Kidney tubule cell (primary cell): ENCODE measurements at regions not wholly inside any gene's neighbourhood (a gene's known extent, or its start where the extent isn't known, plus 50 kb on each side); places are given as distances from the start of the nearest gene placed in this dataset.
A peak's percentile ranks its signal among the peaks of the same experiment; 100 is the strongest.

Source experiments
- DNase-seq: peaks from one replicate; pipeline ENCODE4 v3.0.0-alpha.2; 2018; ENCODE audit warnings: low spot score

DNA sequence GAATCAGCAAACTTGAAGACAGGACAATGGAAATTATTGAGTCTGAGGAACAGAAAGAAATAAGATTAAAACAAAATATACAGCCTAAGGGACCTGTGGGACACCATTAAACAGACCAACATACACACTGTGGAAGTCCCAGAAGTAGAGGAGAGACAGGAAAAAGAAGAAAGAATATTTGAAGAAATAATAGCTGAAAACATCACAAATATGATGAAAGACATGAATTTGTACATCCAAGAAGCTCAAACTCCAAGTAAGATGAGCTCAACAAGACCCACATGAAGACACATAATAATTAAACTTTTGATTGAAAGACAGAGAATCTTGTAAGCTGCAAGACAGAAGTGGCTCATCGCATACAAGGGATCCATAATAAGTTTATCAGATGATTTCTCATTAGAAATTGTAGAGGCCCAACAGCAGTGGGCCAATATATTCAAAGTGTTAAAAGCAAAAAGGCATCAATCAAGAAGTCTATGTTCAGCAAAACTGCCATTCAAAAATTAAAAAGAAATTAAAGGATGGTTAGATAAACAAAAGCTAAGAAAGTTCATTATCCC lies 311.3 kb upstream of the ADGRL2 start:
- no peak for DNase-seq

GRCh38 chr1:81484284-81484683 lies 316.4 kb upstream of the ADGRL2 start:
- DNase-seq, result no peak

DNA sequence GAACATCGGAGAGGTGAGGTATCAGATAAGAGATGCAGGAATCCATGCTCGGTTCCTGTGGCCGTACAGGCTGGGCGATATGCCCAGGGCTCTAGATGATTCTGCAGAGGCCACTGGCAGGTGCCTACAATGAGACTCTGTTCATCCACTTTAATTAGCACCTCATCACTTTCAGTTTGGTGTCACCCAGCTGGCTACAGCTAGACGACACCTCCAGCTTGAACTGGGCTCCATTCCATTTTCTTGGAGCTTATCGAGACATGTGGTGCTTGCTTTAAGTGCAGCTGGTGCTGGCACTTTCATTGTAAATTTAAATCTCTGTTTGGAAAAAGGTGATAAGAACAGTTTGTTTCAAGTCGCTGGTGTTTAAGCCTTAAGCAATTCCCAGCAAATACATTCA lies 322.5 kb upstream of the ADGRL2 start:
- no peak for DNase-seq

DNA sequence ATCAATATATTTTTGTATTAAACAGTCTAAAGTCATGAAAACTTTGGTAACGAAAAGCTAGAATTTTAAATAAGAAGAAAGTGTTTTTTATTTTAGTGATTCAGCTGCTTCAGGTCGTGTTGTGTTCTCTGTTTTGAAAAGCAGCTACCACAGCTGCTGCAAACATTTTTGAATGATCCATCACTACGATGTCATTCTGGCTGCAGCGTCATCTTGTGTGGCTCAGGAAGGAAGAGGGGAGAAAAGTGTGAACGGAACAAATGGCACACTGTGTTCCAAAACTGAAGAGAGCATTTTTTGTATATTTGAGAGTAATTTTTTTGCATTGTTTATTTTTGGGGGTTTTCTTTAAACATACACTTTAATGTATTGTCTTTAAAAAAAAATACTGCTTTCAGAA lies 323.0 kb upstream of the ADGRL2 start:
- DNase-seq, result no peak

DNA sequence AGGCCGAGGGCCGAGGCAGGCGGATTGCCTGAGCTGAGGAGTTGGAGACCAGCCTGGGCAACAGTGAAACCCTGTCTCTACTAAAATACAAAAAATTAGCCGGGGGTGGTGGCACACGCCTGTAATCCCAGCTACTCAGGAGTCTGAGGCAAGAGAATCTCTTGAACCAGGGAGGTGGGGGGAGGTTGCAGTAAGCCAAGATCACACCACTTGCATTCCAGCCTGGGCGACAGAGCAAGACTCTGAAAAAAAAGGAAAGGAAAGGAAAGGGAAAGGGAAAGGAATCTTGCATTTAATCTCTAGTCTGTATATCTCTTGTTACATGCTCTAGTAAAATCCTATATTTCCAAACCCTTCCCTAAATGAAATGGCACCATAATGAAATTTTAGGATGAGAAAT lies 328.3 kb upstream of the ADGRL2 start:
- DNase-seq, result peak; percentile 6

DNA sequence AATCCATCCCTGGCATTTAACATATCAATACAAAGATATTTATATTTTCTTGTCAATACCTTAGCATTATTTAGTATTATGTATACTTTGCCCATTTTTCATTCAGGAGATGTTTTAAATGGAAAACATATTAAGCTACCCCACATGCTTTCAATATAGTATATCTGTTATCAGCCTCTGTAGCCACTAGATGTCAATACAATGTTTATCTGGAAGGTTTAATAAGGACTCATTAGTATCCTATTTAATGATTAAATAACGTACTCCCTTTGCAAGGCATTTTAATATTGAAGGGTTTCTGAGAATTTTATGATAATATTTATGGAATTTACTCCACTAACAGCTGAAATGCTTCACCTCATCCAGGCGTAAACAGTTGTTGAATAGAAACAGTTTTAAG lies 329.5 kb upstream of the ADGRL2 start:
- no peak for DNase-seq

GRCh38 chr1:81470275-81470674 lies 330.5 kb upstream of the ADGRL2 start:
- DNase-seq, result no peak

DNA sequence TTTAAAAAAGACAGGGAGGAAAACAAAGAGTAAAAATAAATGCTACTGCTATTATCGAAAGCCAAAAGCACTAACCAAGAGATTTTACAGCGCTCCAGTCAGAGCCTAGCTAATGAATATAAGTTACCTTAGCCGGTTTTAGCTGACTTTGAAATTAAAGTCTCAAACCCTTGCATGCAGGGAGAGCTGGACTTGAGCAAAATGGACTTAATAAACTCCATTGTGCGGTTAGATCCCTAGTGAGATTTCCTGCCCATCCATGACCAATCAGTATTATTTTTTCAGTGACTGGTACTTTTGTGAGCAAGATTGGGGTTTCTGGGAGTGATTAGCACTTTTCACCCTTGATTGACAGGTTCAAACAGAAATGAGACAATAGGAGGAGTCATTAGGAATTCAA lies 333.4 kb upstream of the ADGRL2 start:
- DNase-seq, result peak; percentile 24

DNA sequence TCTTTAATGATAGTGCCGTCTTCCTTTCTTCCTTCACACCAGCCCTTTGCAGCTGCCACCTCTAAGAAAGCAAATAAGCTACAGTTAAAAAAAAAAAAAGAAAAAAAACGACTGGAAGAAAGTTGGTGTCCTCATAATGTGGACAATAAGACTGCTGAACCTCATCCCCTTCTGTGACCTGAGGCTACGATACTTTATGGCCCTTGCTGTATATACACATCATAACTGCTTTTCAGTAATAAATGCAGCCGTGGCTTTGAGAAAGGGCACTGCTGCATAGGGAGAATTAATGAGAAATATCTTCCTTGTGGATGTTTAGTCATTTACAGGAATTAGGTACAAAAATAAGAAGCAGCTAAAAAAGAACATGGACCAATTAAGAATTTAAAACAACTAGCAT lies 333.8 kb upstream of the ADGRL2 start:
- no peak for DNase-seq

DNA sequence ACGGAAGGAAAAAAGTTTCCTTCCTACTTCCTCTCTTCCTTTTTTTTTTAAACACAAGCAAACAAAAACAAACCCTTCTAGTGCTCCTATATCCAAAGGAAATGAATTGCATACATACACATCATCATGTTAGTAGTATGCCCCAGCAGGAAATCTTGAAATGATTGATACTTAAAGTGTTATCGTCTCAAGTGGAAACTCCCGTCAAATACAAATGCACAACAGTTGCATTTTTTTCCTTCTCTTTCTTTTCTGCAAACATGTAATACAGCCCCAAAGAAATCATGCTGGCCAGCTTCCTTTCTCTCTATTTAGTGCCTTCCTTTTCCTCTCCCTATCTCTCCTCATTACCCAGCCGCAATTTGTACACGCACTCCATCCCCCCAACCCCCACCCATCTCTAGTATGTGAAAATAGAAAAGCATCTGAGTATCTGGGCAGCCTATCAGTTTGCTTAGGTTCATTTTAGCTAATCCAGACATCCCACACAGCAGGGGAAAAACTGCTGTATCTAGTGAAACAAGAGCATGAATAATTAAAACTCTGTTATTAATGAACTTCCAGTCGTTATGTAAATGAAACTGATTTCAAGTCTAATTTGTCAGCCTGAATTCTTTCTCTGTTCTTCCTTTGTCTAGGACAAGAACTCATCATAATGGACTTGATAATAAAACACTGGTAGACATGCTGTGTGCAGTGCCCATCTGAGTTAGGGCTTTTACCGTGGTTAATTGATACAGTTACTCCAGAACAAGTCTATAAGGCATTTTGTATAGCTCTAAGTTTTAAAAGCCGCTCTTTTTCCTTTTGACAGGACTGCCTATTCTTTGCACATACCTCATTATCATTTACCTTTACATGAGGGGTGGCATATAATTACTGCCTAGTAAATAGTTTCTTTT lies 336.5 kb upstream of the ADGRL2 start:
- no peak for DNase-seq

DNA sequence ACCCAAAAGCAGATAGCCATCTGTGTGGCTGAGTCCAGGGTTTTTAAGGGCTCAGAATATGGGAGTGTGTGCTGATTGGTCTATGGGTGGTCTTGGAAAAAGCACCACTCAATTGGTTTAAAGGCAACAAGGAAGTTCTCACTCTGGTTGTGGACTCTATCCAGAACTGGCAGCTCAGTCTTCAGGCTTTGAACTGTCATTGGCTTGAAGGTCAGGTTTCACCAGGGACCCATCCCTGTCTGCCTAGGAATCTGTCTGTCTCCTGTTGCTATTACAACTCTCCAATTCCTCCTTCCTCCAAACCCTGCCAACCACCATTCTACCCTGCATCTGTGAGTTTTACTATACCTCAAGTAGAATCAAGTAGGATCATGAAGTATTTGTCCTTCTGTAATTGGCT lies 341.7 kb upstream of the ADGRL2 start:
- no peak for DNase-seq

- DNase-seq, result no peak
Observed at GRCh38 chr1:81458186-81458585, 342.5 kb upstream of the ADGRL2 start.

DNA sequence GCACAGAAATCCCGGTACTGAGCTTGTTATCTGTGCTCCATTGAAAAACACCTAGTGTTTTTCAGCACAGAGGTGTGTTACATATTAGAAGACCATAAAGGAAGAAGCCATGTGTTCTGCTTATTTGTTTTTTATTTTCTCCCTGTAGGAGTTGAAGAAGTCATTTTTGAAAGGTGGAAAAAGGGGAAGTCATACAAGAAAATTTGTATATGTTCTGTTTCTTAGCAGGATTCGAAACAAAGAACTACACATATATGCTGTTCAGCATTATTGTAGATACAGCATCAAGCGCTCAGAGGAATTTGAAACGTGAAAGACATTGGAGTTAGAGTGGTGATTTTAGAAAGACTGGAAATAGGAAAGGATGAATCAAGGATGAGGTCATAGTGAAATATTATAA lies 345.3 kb upstream of the ADGRL2 start:
- no peak for DNase-seq

GRCh38 chr1:81453971-81454370 lies 346.8 kb upstream of the ADGRL2 start:
- peak; percentile 3 for DNase-seq

- no peak for DNase-seq
Observed at GRCh38 chr1:81453367-81453703, 347.4 kb upstream of the ADGRL2 start.

DNA sequence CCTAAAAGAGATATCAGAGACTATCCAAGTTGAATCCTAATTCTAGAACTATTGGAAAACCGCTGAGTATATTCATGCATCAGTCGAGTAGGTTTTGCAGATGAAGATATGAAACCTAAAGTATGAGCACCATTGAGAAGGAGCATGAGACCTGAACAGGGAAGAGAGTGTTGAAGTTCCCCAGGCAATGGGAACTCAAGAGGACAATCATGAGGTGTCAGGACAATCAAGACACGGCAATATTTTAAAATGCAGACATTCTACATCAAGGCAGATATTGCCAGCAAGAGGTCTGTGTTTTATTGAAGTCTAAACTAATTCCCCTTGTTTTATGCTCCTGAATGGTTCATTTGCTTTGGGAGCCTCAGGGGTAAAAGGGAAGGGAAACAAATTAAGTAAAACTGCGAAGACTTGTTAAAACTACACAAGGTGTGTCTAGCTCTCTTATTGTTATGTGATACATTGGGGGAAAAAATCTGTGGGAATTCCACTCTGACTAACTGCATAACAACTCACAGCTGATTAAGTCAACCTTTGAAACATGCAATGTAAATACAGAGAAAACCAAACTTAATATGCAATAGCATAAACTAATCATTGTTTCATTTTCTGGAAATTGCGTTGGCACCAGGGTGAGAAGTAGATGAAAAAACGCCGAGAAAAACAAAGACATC lies 347.9 kb upstream of the ADGRL2 start:
- peak; percentile 67 for DNase-seq

DNA sequence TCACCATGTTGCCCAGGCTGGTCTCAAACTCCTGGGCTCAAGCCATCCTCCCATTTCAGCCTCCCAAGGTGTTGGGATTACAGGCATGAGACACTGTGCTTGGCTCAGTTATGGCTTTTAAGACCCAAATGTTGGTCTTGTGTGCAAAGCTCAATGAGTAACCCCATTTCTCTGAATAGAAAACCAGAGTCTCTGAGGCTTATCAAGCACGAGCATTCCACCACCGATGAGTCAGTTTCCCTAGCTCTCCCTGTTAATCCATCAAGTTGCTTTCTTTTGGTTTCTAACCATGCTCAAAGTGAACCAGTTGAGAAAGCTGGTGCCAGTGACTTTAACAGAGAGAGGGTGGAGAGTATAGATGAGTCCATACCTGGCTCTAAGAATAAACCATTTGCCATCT lies 350.9 kb upstream of the ADGRL2 start:
- DNase-seq, result peak; percentile 82

GRCh38 chr1:81446000-81446669 lies 354.6 kb upstream of the ADGRL2 start:
- DNase-seq, result no peak

GRCh38 chr1:81443288-81443687 lies 357.4 kb upstream of the ADGRL2 start:
- DNase-seq, result no peak

DNA sequence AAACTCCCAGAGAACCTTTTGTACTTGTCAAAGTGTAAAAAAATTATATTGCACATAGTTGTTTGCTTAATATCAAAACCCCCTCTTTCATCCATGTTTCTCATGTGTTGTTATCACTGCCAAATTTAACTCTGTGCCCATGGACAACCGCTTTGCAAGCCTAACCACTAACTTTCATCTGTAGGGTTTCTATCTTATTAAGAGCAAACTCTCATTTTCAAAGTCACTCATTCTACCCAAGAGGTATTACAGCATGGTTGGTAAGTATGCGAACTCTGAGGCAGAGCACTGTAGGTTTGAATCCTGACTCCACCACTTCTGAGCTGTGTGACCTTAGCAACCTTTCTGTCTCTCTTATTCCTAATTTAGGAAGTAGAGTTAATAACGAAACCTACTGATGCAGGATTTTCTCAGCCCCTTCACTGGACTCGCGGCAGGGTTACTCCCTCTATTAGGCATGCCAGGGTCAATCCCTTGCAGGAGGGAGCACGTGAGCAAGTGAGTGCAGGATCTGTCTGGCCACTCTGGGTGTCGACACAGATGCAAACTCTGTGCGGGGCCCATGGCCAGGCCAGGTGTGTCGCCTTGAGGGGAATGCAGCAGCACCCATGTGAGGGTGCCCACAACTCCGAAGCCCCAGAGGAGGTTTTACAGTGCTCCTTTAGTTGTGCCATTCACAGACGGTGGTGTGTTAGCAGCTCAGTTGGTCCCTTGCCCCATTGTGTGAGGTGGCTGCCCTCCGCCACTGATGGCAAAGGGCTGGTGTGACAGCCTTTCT lies 361.5 kb upstream of the ADGRL2 start:
- DNase-seq, result no peak

DNA sequence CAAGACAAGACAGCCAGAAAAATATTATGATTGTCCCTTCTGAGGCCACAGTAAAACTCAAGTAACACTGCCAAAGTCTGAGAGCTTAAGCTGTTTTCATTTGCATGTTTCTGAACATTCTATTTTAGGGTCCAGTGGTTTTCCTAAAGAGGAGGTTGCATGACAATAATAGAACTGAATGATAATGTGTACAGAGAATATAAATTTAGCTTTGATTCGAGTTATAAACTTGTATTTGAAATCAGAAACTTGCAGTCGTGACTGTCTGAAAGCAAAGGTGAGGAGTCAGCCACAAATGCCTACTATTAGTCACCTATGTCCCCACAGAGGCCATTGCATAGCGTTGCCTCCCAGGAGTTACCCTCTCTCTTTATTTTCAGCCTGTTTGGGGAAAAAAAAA lies 363.1 kb upstream of the ADGRL2 start:
- DNase-seq, result no peak

GRCh38 chr1:81437213-81437612 lies 363.5 kb upstream of the ADGRL2 start:
- no peak for DNase-seq
